ENCODE measurements at regions not wholly inside any gene's neighbourhood (a gene's known extent, or its start where the extent isn't known, plus 50 kb on each side); places are given as distances from the start of the nearest gene placed in this dataset.
A peak's percentile ranks its signal among the peaks of the same experiment; 100 is the strongest.

- DNase-seq (ENCODE audit: low read depth, low spot score): no peak
- TF ChIP-seq CTCF (IDR thresholded peaks at IDR 0.05; ENCODE audit: insufficient read depth, low read length, missing control alignments): no peak
- CTCF ChIA-PET: interaction anchor here (1.0 to 35.1 kb wide), 15 partner anchors 9 to 135 kb away, joined by 4 to 737 read pairs (median 14); partner anchors contain the start of genes CSNK1A1 and IL17B
- no peak overlapping the region for H3K4me3 ChIP-seq (ENCODE audit: low read depth, low read length)
- POLR2A ChIA-PET: interaction anchor here (0.8 to 3.6 kb wide), 14 partner anchors 10 to 112 kb away, joined by 3 to 29 read pairs (median 10); partner anchors contain the start of genes IL17B and PCYOX1L
Observed at GRCh38 chr5:149432911-149433401, 53.9 kb upstream of the IL17B start.

GRCh38 chr5:149432376-149432775 lies 53.3 kb upstream of the IL17B start:
- TF ChIP-seq CTCF (IDR thresholded peaks at IDR 0.05; ENCODE audit: insufficient read depth, low read length, missing control alignments): no peak
- H3K4me3 ChIP-seq (ENCODE audit: low read depth, low read length): no peak overlapping the region
- no peak for DNase-seq (ENCODE audit: low read depth, low spot score)
- CTCF ChIA-PET: interaction anchor here (0.7 to 35.1 kb wide), 14 partner anchors 10 to 136 kb away, joined by 3 to 737 read pairs (median 14); partner anchors contain the start of genes CSNK1A1, IL17B and PCYOX1L
- POLR2A ChIA-PET: interaction anchor here (0.7 to 3.2 kb wide), 10 partner anchors 9 to 62 kb away, joined by 3 to 26 read pairs (median 6); no protein-coding TSS in a partner anchor

- ChIA-PET POLR2A (interaction anchor here (0.6 to 2.1 kb wide), 3 partner anchors 17 to 23 kb away, joined by 3 to 12 read pairs (median 4); no protein-coding TSS in a partner anchor), CTCF (interaction anchor here (2.5 to 35.1 kb wide), 3 partner anchors 9 to 62 kb away, joined by 9 to 737 read pairs (median 519); partner anchors contain the start of gene IL17B)
- TF ChIP-seq CTCF (IDR thresholded peaks at IDR 0.05; ENCODE audit: insufficient read depth, low read length, missing control alignments): peak; percentile 24
- DNase-seq (ENCODE audit: low read depth, low spot score): no peak
- no peak overlapping the region for H3K4me3 ChIP-seq (ENCODE audit: low read depth, low read length)
Observed at GRCh38 chr5:149429839-149430721, 51.0 kb upstream of the IL17B start.

All from AG04449 (cell line).